Stimulated activated CD4-positive, alpha-beta T cell treated with anti-CD3 and anti-CD28 coated beads, Interleukin-2, amount 100 ng/mL, for 48 hours (primary cell): ENCODE measurements at regions not wholly inside any gene's neighbourhood (a gene's known extent, or its start where the extent isn't known, plus 50 kb on each side); places are given as distances from the start of the nearest gene placed in this dataset.

Experiments used
- DNase-seq, 2 donors: peaks; one replicate each; pipeline ENCODE4 v3.0.0-alpha.2; 2020

DNA sequence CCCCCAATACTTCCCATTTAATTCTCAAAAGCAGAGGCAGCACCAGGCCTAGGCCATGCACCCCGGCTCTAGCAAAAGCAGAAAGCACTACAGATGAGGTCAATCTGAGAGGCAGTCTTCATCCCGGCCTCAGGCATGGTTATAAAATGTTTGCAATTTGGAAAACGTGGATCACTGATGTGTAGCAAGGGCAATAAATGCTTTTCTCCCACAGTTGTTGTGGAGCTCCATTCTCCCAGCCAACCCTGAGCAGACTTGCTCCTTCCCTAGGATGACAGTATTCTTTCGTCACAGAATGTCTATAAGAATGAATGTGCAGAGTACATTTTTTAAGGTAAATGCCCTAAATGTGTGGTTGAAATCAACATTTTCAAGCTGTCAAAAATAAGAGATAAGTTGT is 157.3 kb upstream of the DAPK1 start:
- no peak for DNase-seq

DNA sequence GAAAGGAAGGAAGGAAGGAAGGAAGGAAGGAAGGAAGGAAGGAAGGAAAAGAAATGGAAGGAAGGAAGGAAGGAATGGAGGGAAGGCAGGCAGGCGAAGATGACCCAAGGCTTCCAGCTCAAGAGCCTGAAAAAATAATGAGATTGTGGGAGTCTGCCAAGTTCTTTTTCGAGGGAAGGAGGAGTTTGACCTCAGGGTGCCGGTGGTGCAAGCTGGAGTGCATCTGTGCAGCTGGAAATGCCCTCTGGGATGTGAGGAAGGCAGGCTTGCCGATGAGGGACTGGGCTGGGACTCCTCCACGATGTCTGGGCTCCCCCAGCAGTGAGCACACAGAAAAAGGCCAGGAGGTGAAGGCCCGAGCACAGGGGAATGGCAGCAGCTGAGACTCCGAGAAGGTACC is 154.9 kb upstream of the DAPK1 start:
- DNase-seq = no peak

DNA sequence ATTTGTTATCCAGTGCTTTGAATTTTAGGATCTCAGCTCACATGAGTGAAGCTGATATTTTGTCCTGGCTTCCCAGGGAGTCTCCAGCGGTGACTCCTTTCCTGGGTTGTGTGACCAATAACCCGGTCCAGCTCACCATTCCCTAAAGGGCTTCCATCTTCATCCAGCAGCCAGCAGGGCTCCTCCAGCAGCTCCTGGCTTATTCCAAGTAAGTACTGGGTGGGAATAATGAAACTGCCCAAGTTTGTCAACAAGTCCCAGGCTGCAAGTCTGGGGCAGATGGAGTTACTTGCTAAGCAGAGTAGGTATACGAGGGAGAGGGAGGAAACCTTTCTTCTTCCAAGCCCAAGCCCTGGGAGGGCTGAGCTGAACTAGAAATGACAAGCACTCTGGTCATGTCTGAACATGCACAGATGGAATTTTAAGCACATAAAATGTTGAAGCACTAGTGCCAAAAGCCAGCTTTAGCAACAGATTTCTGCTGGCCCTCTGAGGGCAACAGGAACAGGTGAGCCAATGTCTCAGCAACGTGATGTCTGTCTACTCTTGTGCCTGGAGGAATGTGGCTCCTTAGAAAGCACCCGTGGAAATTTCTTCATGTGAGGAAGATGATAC is 153.7 kb upstream of the DAPK1 start:
- DNase-seq = no peak

- DNase-seq = no peak
Measured at GRCh38 chr9:87346061-87346665, 151.5 kb upstream of the DAPK1 start.

- DNase-seq = no peak
Measured at GRCh38 chr9:87350915-87351314, 146.8 kb upstream of the DAPK1 start.

GRCh38 chr9:87353301-87353700 is 144.4 kb upstream of the DAPK1 start:
- DNase-seq = no peak

DNA sequence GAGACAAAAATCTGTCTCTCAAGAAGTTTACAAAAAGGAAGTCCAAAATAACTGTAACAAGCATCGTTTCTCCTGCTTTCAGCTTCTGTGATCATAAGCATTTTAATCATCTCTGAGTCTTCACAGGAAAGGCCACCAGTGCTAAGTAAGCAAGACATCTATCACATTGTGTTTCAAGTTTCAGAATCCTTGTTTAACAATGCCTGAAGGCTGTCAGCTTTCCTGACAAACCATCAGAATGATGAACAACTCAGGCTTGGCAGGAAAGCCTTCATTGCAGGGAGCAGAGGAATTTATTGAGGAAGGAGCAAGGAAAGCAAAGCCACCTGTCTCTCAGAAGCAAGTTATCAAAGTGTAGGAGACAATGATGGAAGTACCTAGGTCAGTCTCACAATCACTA is 143.5 kb upstream of the DAPK1 start:
- no peak for DNase-seq

- no peak for DNase-seq
Measured at GRCh38 chr9:87357600-87357999, 140.1 kb upstream of the DAPK1 start.

DNA sequence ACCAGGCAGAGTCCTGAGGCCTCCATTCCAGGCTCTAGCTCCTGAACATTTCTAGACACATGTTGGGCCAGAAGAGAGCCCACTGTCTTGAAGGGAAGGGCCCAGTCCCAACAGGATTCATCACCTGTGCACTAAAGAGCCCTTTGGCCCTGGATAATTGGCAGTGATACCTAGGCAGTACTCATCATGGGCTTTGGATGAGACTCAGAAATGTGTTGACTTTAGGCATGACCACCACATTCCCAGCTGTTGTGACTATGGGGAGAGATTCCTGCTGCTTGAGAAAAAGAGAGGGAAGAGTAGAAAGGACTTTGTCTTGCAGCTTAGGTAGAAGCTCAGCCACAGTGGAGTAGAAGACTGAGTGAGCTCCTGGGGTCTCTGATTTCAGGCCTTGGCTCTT is 138.4 kb upstream of the DAPK1 start:
- no peak for DNase-seq

DNA sequence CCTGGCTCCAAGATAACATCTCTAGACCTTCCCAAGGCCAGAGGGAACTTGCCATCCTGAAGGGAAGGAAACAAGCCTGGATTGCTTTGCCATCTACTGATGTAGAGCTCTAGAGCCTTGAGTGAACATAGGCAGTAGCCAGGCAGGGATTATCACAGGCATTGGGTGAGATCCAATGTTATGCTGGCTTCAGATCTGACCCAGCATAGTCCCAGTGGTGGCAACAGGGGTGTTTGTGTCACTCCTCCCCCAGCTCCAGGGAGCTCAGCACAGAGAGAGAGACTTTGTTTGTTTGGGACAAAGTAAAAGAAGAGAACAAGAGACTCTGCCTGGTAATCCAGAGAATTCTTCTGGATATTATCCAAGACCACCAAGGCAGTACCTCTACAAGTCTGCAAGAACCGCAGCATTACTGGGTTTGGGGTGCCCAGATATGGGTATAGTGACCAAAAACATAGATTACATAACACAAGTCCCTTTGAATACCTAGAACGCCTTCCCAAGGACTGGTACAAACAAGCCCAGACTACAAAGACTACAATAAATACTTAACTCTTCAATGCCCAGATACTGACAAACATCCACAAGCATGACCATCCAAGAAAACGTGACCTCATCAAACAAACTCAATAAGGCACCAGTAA is 137.6 kb upstream of the DAPK1 start:
- DNase-seq = no peak

GRCh38 chr9:87370049-87370685 is 127.5 kb upstream of the DAPK1 start:
- DNase-seq = no peak

DNA sequence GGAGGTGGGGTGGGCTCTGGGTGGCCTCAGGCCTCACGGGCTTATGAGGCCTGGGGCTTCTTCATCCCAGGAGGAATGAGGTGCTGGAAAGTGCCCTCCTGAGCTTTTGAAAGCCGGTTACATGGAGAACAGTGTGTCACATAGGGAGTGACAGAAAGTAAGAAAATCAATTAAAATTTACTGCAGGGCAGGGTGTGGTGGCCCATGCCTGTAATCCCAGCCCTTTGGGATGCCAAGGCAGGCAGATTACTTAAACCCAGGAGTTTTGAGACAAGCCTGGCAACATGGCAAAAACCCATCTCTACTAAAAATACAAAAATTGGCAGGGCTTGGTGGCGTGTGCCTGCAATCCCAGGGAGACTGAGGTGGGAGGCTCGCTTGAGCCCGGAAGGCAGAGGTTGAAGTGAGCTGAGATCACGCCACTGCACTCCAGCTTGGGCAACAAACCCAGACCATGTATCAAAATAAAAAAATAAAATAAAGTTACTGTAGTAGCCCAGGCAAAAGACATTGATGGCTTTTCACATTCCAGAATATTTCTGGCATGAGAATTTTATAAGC is 125.8 kb upstream of the DAPK1 start:
- DNase-seq = no peak

DNA sequence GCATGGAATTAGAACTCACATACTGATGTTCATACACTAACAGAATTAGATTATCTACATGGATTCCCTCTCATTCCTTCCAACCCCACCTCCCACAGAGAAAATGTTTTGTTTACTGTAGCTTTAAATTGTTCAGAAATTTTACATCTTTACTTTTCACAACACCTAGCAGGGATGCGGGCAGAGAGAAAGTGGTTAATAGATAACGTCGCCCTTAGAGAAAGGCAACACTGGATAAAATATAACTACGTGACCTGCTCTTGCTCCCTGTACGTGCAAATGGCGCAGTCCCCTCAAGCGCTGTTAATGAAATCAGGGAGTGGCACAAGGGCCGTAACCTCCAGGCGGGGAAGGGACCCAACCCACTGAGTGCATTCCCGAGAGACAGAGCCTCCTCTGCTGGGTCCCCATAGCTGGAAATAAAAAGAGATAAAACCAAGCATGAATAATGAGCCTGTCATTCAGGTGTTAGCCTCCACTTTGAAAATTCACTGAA is 125.3 kb upstream of the DAPK1 start:
- no peak for DNase-seq

- peak; percentile 20 to 38 for DNase-seq
Measured at GRCh38 chr9:87374023-87374919, 123.4 kb upstream of the DAPK1 start.

DNA sequence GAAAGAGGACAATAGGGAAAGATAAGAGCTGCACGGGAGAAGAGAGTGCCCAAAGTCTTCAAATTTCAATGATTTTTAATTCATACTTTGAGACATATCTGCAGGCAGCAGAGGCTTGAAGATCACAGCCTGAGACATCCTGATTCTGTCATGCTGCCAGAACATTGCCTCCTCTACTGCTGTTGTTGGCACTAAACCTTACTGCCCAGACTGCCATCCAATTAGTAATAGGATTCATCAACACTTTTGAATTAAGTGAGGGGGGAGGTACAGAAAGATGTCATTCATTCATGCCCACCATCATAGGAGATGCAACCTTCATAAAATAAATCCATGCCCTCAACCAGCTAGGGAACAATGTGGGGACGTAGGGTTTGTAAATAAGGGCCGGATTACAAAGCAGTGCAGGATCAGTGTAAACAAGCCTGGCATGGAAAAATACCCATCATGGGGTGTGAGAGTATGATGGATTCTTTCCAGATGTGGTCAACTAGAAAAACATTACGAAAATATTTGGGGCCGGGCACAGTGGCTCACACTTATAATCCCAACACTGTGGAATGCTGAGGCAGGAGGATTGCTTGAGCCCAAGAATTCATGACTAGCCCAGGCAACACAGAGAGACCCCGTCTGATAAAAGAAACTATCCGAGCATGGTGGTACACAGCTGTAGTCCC is 122.1 kb upstream of the DAPK1 start:
- DNase-seq = no peak

- no peak for DNase-seq
Measured at GRCh38 chr9:87378676-87379075, 119.0 kb upstream of the DAPK1 start.

DNA sequence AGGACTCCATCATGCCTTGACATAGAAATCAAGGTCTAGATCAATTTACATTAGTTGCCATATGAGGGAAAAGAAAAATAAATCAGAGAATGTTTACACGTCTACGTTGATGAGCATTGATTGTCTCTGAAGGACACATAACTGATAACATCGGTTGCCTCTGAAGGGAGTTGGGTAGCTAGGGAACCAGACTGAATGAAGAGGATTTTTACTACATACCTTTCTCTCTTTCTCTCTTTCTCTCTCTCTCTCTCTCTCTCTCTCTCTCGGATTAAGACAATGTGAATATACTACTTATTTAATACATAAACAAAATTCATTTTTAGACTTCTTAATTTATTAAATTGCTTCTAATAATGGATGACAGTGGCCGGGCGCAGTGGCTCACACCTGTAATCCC is 118.4 kb upstream of the DAPK1 start:
- DNase-seq = no peak

DNA sequence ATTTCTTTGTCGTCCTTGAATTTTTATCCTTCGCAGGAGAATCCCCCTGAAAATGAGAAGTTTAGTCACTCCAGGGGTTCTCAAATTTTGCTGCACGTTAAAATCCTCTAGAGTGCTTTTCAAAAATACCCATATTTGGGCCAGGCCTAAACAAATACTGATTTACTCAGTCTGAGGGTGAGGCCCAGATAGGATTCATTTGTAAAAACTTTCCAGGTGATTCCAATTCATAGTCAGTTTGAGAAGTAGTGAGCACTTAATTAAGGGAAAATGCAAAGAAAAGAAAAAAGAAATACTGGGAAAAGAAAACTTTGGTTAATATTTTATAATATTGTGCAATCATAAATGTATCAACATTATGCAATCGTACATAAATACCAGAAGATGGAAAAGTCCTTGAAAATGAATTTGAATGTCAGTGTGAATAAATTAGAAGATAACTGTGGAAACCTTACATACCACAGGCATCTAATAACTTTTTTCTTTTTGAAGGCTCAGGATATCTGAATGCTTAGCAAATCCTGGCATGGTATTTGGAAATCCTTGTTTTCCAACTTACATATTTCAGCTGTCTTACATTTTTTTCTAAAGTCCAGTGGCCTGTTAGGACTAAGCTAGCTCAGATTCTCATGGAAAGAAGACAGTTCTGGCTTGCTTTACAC is 116.5 kb upstream of the DAPK1 start:
- DNase-seq = no peak

- no peak for DNase-seq
Measured at GRCh38 chr9:87381746-87382145, 115.9 kb upstream of the DAPK1 start.

- DNase-seq = no peak
Measured at GRCh38 chr9:87382900-87383299, 114.8 kb upstream of the DAPK1 start.
